ENCODE measurements at regions not wholly inside any gene's neighbourhood (a gene's known extent, or its start where the extent isn't known, plus 50 kb on each side); places are given as distances from the start of the nearest gene placed in this dataset.

- TF ChIP-seq BMI1 (IDR thresholded peaks at IDR 0.05; ENCODE audit: borderline replicate concordance) (no peak), CBFB (IDR thresholded peaks at IDR 0.05; ENCODE audit: low read depth) (no peak), JUNB (IDR thresholded peaks at IDR 0.05) (no peak)
- in situ Hi-C loops (cut with MboI): no loop called here
- no peak overlapping the region for H3K4me2 ChIP-seq (ENCODE audit: control insufficient read depth, insufficient read depth)
Measured at GRCh38 chr13:68232351-68233130, 1002.4 kb upstream of the PCDH9 start.

GRCh38 chr13:68214691-68215415 is 984.7 kb upstream of the PCDH9 start:
- no TSS peak for BruUV-seq (replicated peaks)
- Histone ChIP-seq H3K4me1 (ENCODE audit: control insufficient read depth, insufficient read depth, low read length) (no peaks in the 10 kb centered on the region), H3K79me2 (ENCODE audit: control insufficient read depth, insufficient read depth, low read length) (no peaks in the 10 kb centered on the region), H4K20me1 (ENCODE audit: control insufficient read depth, insufficient read depth) (no peaks in the 10 kb centered on the region), H3K27me3 (replicated peaks in 1 of 2; ENCODE audit: control insufficient read depth in 2 of 2, insufficient read depth in 2 of 2, low read length in 1 of 2) (no peaks in the 10 kb centered on the region), H3K4me2 (ENCODE audit: control insufficient read depth, insufficient read depth) (no peak overlapping the region), H2AFZ (ENCODE audit: control insufficient read depth, low read depth, low read length) (no peak overlapping the region), H3K27ac (ENCODE audit: control insufficient read depth, insufficient read depth) (no peak overlapping the region), H3K9ac (ENCODE audit: control insufficient read depth, insufficient read depth, low read length) (no peak overlapping the region), H3K9me3 (replicated peaks; ENCODE audit: control insufficient read depth, insufficient read depth, low read length) (no peaks in the 10 kb centered on the region), H3K4me3 (no peak overlapping the region), H3K36me3 (ENCODE audit: control insufficient read depth in 2 of 2, insufficient read depth in 2 of 2, low read length in 1 of 2) (no peaks in the 10 kb centered on the region)
- TF ChIP-seq SREBF1 (IDR thresholded peaks at IDR 0.05; ENCODE audit: low read length) (no peak), NFYB (IDR thresholded peaks at IDR 0.05; ENCODE audit: insufficient read depth, low read depth, low read length) (no peak), E4F1 (IDR thresholded peaks at IDR 0.05; ENCODE audit: borderline replicate concordance, partially characterized antibody) (no peak), SUPT20H (IDR thresholded peaks at IDR 0.05; ENCODE audit: borderline replicate concordance, control insufficient read depth, low read depth, low read length) (no peak), TCF7 (IDR thresholded peaks at IDR 0.05; ENCODE audit: borderline replicate concordance) (no peak)
- TF ChIP-seq, protein P1, sequence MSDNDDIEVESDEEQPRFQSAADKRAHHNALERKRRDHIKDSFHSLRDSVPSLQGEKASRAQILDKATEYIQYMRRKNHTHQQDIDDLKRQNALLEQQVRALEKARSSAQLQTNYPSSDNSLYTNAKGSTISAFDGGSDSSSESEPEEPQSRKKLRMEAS (IDR thresholded peaks at IDR 0.05; ENCODE audit: low read depth, low read length): no peak
- ATAC-seq (no peak), FAIRE-seq (no peak), DNase-seq (ENCODE audit: low read depth, low spot score) (no peak)
- ChIA-PET SMC1A (ENCODE audit: uncharacterized antibody, unreplicated experiment) (no interaction called here), RAD21 (ENCODE audit: unreplicated experiment) (no interaction called here), CTCF (interaction anchor here (0.6 kb wide), 1 partner anchor 8 kb away, joined by 4 read pairs; no protein-coding TSS in a partner anchor), POLR2A (no interaction called here)
- in situ Hi-C loops (cut with MboI): no loop called here
- 17% methylated on average over 5 of the region's 5 CpGs for WGBS (ENCODE audit: insufficient coverage, insufficient replicate concordance, low lambda C conversion rate, missing lambda C conversion rate)
- intact Hi-C loops (cut with micrococcal nuclease; ENCODE audit: unreplicated experiment): no loop called here

More at GRCh38 chr13:68232351-68233130, 1002.4 kb upstream of the PCDH9 start:
- no TSS peak for BruUV-seq (replicated peaks)
- WGBS (ENCODE audit: insufficient coverage, insufficient replicate concordance, low lambda C conversion rate, missing lambda C conversion rate): 14% methylated on average over 7 of the region's 7 CpGs
- POLR2A ChIA-PET: interaction anchor here (0.7 kb wide), 1 partner anchor 372 kb away, joined by 6 read pairs; no protein-coding TSS in a partner anchor
- Histone ChIP-seq H4K20me1 (ENCODE audit: control insufficient read depth, insufficient read depth) (no peaks in the 10 kb centered on the region), H3K4me3 (no peak overlapping the region), H3K27me3 (replicated peaks in 1 of 2; ENCODE audit: control insufficient read depth in 2 of 2, insufficient read depth in 2 of 2, low read length in 1 of 2) (no peaks in the 10 kb centered on the region), H3K9me3 (replicated peaks; ENCODE audit: control insufficient read depth, insufficient read depth, low read length) (no peaks in the 10 kb centered on the region), H2AFZ (ENCODE audit: control insufficient read depth, low read depth, low read length) (no peak overlapping the region), H3K27ac (ENCODE audit: control insufficient read depth, insufficient read depth) (no peak overlapping the region), H3K36me3 (ENCODE audit: control insufficient read depth in 2 of 2, insufficient read depth in 2 of 2, low read length in 1 of 2) (no peaks in the 10 kb centered on the region), H3K9ac (ENCODE audit: control insufficient read depth, insufficient read depth, low read length) (no peak overlapping the region), H3K4me1 (ENCODE audit: control insufficient read depth, insufficient read depth, low read length) (no peaks in the 10 kb centered on the region), H3K79me2 (ENCODE audit: control insufficient read depth, insufficient read depth, low read length) (no peaks in the 10 kb centered on the region)
- DNase-seq (ENCODE audit: low read depth, low spot score) (no peak), FAIRE-seq (no peak), ATAC-seq (no peak; the same call in 2 of the 3 replicates)
- CTCF ChIA-PET: no interaction called here
- intact Hi-C loops (cut with micrococcal nuclease; ENCODE audit: unreplicated experiment): no loop called here
- SMC1A ChIA-PET (ENCODE audit: uncharacterized antibody, unreplicated experiment): no interaction called here
- RAD21 ChIA-PET (ENCODE audit: unreplicated experiment): interaction anchor here (0.7 kb wide), 1 partner anchor 90 kb away, joined by 4 read pairs; no protein-coding TSS in a partner anchor
